ENCODE measurements at regions not wholly inside any gene's neighbourhood (a gene's known extent, or its start where the extent isn't known, plus 50 kb on each side); places are given as distances from the start of the nearest gene placed in this dataset.

GRCh38 chr11:115036406-115037180 is 358.3 kb downstream of the NXPE2 start:
- H3K9me3 ChIP-seq = no peaks in the 10 kb centered on the region
- H3K4me3 ChIP-seq = no peak overlapping the region
- no peak for TF ChIP-seq POLR2A (IDR thresholded peaks at IDR 0.05)
- DNase-seq = no peak
- H3K36me3 ChIP-seq = no peaks in the 10 kb centered on the region
- H3K4me1 ChIP-seq = no peaks in the 10 kb centered on the region
- H3K27me3 ChIP-seq = no peaks in the 10 kb centered on the region
- H3K27ac ChIP-seq = no peak overlapping the region

DNA sequence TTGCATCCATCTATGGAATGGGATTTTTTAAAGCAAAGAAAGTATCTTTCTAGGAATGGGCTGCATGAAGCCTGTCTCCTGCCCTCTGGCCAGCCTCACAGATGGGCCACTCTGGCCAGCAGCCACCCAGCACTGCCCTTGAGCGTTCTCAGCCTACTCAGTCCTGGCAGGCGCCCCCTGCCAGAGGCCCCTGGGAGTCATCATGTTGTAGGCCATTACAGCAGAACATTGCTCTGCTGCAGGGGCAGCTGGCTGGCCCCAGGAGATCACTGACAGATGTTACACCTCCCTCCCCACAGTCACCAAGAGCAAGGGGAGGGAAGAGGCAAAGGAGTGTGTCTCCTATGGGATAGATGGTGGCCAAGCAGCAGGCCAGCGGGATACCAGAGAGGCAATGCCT is 363.7 kb downstream of the NXPE2 start:
- no peaks in the 10 kb centered on the region for H3K9me3 ChIP-seq
- TF ChIP-seq, protein P1, sequence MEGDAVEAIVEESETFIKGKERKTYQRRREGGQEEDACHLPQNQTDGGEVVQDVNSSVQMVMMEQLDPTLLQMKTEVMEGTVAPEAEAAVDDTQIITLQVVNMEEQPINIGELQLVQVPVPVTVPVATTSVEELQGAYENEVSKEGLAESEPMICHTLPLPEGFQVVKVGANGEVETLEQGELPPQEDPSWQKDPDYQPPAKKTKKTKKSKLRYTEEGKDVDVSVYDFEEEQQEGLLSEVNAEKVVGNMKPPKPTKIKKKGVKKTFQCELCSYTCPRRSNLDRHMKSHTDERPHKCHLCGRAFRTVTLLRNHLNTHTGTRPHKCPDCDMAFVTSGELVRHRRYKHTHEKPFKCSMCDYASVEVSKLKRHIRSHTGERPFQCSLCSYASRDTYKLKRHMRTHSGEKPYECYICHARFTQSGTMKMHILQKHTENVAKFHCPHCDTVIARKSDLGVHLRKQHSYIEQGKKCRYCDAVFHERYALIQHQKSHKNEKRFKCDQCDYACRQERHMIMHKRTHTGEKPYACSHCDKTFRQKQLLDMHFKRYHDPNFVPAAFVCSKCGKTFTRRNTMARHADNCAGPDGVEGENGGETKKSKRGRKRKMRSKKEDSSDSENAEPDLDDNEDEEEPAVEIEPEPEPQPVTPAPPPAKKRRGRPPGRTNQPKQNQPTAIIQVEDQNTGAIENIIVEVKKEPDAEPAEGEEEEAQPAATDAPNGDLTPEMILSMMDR (IDR thresholded peaks at IDR 0.05) = no peak
- TF ChIP-seq POLR2A (IDR thresholded peaks at IDR 0.05) = no peak
- H3K27me3 ChIP-seq = no peaks in the 10 kb centered on the region

GRCh38 chr11:115047631-115048030 is 369.3 kb downstream of the NXPE2 start:
- DNase-seq = no peak

More for the DNA sequence above, 363.7 kb downstream of the NXPE2 start:
- Histone ChIP-seq H3K4me3 (no peak overlapping the region), H3K36me3 (no peaks in the 10 kb centered on the region), H3K4me1 (no peaks in the 10 kb centered on the region), H3K27ac (no peak overlapping the region)
- no peak for DNase-seq

DNA sequence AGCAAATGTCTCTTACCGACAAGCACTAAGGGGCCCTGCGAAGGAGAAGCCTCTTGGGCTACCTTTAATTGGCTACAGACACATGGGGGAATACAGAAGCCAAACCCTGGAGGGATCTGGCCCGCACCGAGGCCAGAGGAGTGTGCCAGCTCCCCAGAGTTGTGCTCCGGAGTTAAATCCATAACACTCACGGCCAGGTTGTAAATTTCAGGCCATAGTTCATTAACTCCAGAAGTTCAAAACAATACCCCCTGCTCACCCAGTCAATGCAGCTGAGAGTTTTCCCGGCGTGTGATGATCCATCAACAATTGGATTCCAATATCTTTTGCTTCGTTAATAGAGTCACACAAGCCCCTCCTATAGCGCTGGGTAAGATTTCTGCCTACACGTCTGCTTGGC is 371.5 kb downstream of the NXPE2 start:
- Histone ChIP-seq H3K27me3 (no peaks in the 10 kb centered on the region), H3K4me1 (no peaks in the 10 kb centered on the region), H3K9me3 (no peaks in the 10 kb centered on the region), H3K36me3 (no peaks in the 10 kb centered on the region), H3K4me3 (no peak overlapping the region), H3K27ac (no peak overlapping the region)
- no peak for DNase-seq
- TF ChIP-seq, protein P1 (IDR thresholded peaks at IDR 0.05) = no peak
- TF ChIP-seq POLR2A (IDR thresholded peaks at IDR 0.05) = no peak

More at GRCh38 chr11:115047631-115048030, 369.3 kb downstream of the NXPE2 start:
- Histone ChIP-seq H3K4me1 (no peaks in the 10 kb centered on the region), H3K36me3 (no peaks in the 10 kb centered on the region), H3K27me3 (no peaks in the 10 kb centered on the region), H3K27ac (no peak overlapping the region), H3K4me3 (no peak overlapping the region), H3K9me3 (no peaks in the 10 kb centered on the region)
- TF ChIP-seq, protein P1 (IDR thresholded peaks at IDR 0.05) = no peak
- TF ChIP-seq POLR2A (IDR thresholded peaks at IDR 0.05) = no peak

DNA sequence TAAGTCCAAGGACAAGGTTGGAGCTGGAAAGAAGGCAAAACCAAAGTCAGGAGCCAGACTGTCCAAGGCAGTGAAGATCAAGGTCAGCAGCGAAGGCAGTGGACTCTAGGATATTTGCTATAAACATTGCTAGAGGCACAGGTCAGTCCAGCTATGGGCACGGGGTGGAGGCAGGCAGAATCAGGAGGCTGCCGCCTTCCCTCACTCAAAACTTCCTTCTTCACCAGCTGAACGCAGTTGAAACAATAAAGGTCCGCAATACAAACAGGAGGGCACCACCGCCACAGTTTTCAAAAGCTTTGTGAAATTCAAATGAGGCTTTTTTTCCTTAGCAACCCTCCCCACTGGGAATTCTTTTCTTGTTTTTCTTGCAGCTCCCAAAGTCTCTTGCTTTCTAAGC is 372.4 kb downstream of the NXPE2 start:
- no peak for DNase-seq
- Histone ChIP-seq H3K4me1 (no peaks in the 10 kb centered on the region), H3K4me3 (no peak overlapping the region), H3K9me3 (no peaks in the 10 kb centered on the region), H3K36me3 (no peaks in the 10 kb centered on the region), H3K27ac (no peak overlapping the region), H3K27me3 (no peaks in the 10 kb centered on the region)
- TF ChIP-seq POLR2A (IDR thresholded peaks at IDR 0.05) = no peak
- TF ChIP-seq, protein P1 (IDR thresholded peaks at IDR 0.05) = no peak

- H3K4me3 ChIP-seq = no peak overlapping the region
- no peak for DNase-seq
- no peak overlapping the region for H3K27ac ChIP-seq
- TF ChIP-seq POLR2A (IDR thresholded peaks at IDR 0.05) = no peak
- TF ChIP-seq, protein P1 (IDR thresholded peaks at IDR 0.05) = no peak
- no peaks in the 10 kb centered on the region for H3K9me3 ChIP-seq
- H3K27me3 ChIP-seq = no peaks in the 10 kb centered on the region
- no peaks in the 10 kb centered on the region for H3K36me3 ChIP-seq
- no peaks in the 10 kb centered on the region for H3K4me1 ChIP-seq
These were observed 373.7 kb downstream of the NXPE2 start for GRCh38 chr11:115051938-115052590.

Data from Peyer's patch (tissue), 4 donors.